C4-2B (cell line): ENCODE measurements at regions not wholly inside any gene's neighbourhood (a gene's known extent, or its start where the extent isn't known, plus 50 kb on each side); places are given as distances from the start of the nearest gene placed in this dataset.

Source experiments
- CTCF ChIP-seq: fragments of 450-650 bp; conservative IDR thresholded peaks from 2 replicates; pipeline ENCODE4 v1.5.1; 2017; ENCODE audit warnings: mild to moderate bottlenecking
- ZFX ChIP-seq: fragments of 450-650 bp; IDR thresholded peaks from 2 replicates; pipeline ENCODE4 v1.6.1; 2017

GRCh38 chr6:5860849-5861248 is 145.9 kb downstream of the NRN1 start:
- TF ChIP-seq CTCF = no peak
- TF ChIP-seq ZFX = no peak
